ENCODE measurements at regions not wholly inside any gene's neighbourhood (a gene's known extent, or its start where the extent isn't known, plus 50 kb on each side); places are given as distances from the start of the nearest gene placed in this dataset.
"Not testable (repeated sequence)": the region's sequence is repeated elsewhere in the genome, so short reads cannot be mapped to it uniquely, and the experiment has no call there.

DNA sequence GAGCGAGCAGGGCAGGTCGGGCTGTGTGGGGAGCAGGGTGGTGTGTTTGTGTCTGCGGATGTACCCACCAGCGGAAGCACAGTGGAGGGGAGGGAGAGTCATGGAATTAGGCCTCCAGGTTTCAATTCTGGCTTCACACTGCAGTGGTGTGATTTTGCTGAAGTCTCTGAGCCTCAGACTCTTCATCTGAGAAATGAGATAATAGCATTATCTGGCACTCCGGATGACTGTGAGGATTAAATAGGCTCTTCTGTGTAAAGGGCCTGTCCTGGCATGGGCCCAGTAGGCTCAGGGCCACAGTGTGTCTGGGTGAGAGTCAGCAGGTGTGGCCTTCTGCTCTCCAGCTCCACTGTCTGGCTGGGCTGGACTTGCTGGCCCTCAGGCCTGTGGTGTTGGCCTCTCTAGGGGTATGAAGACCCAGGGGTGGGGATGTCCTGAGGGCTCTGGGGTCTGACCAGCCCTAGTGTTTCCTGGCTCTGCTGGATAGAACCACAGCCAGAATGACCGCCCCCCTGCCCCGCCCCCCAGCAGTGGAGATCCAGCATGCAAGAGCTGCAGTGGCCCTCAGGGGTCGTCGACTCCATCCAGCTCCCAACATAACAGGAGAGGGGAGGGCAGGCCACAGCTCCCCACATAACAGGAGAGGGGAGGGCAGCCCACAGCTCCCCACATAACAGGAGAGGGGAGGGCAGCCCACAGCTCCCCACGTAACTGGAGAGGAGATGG is 178.6 kb downstream of the RPS24 start:
- no peak for ATAC-seq

- ATAC-seq: no peak
These were observed 179.1 kb downstream of the RPS24 start for GRCh38 chr10:78212786-78213175.

DNA sequence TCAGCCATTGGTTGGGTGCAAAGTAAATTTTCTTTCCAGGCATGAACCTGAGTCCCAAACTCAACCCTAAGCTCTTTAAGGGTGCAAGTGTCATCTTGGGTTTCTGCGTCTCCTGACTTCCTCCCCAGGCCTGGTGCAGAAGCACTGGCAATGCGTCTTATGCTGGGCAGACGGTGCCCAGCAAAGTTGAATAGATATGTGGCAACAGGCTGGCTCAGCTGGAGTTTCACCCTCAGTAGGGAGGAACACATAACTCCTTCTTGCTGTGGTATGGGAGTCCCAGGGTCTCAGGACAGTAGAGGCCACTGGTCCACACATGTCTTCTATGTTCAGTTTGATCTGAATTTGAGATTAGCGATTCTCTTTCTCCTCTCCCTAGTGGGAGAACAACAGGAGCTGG is 181.3 kb downstream of the RPS24 start:
- no peak for ATAC-seq

- no peak for ATAC-seq
These were observed 182.0 kb downstream of the RPS24 start for GRCh38 chr10:78215645-78216044.

- ATAC-seq: no peak
These were observed 183.7 kb downstream of the RPS24 start for GRCh38 chr10:78217336-78217735.

DNA sequence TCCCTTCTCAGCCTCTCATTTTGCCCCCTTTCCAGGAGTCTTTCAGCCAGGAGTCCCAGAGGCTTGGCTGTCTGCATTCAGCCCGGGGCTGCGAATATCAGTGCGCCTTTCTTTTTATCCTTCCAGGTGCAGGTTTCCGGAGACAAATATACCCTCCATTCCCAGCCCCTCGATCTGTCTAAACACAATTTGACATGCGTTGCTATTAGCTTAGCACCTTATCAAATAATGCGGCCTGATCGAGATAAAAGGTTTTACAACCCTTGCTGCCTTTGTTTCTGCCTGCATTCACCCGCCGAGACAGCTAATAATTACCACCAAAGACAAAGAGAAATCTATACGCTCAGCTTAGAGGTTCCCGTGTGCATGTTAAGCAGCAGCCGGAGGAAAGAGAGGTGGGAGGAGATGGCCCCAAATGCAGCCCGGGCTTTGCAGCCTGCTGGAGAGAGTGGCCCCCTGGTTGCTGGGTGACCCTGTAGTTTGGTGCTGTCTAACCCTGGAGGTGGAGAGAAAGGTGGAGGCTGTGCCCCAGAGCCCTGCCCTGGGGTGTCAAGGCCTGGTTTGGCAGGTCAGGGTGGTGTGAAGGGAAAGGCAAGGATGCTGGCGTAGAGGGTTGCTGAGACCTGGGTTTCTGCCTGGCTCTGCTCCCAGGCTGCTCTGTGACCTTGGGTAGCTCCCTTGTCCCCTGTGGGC is 185.3 kb downstream of the RPS24 start:
- ATAC-seq: no peak

DNA sequence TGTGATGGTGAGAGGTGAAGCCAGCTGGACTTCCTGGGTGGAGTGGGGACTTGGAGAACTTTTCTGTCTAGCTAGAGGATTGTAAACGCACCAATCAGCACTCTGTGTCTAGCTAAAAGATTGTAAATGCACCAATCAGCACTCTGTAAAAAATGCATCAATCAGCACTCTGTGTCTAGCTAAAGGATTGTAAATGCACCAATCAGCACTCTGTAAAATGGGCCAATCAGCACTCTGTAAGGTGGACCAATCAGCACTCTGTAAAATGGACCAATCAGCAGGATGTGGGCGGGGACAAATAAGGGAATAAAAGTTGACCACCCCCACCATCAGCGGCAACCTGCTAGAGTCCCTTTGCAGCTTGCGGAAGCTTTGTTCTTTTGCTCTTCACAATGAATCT is 185.9 kb downstream of the RPS24 start:
- ATAC-seq: not testable (repeated sequence)

DNA sequence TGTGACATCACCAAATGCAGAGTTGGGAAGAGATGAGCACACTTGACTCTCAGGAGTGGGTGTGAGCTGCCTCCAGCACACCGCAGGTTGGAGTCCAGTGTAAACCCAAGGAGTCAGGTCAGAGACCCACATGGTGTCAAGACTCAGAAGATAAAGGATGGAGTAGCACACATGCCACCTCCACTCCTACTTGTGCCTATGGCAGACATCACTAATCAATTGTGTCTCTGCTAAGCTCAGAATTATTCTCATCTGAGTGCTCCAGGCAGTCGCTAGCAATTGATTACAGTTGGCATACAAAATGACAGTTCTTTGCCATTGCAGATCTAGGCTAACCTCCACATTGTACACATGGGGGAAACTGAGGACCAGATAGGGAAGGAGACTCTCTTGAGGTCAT is 187.1 kb downstream of the RPS24 start:
- no peak for ATAC-seq

DNA sequence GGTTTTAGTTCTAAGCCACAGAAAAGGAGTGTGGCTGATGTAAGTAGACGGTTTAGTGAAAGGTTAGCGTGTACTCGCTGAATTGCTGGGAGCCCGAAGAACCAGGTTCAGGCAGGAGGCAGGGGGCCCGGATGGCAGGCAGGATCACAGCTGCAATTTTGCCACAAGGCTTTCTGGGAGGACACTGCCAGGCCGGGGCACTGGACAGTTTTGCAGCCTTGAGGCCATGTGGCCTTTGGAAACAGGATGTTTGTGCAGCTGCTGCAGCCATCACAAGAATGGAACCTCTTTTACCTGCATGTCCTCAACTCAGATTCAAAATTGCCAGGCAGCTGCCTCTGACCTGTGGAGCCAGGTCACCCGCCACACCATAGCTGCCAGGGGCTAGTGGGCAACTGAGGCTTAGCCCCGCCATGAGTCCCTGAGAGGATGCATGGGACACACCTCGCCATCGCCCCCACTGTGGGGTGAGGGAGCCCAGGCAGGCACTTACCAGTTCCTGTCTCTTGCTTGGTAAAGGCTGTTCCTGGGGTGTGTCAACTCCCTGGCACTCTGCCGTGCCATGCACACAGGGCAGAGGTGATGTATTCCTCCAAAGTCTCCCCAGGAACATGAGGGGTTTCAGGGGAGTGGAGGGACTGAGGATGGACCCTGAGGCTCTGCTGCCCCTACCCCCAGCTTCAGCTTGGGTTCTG is 188.6 kb downstream of the RPS24 start:
- no peak for ATAC-seq

DNA sequence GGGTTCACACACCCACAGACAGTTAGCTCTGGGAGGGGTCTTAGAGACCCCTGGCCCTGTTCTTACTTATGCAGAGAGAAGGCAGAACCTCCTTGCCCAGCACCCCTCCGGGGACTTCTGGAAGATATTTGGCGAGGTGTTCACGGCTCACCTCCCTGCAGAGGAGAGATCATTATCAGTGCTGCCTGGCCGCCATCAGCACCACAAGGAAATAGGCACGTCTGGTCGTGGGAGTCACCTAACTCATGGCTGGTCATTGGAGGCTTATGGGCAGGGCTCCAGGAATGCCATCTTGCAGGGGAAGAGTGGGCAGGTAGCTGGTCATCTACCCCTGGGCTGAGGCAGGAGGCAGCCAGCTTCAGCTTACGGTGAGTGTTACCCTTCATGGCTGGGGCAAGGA is 189.4 kb downstream of the RPS24 start:
- ATAC-seq: no peak

GRCh38 chr10:78224602-78225001 is 190.9 kb downstream of the RPS24 start:
- ATAC-seq: no peak

- no peak for ATAC-seq
These were observed 191.9 kb downstream of the RPS24 start for GRCh38 chr10:78225594-78225993.

DNA sequence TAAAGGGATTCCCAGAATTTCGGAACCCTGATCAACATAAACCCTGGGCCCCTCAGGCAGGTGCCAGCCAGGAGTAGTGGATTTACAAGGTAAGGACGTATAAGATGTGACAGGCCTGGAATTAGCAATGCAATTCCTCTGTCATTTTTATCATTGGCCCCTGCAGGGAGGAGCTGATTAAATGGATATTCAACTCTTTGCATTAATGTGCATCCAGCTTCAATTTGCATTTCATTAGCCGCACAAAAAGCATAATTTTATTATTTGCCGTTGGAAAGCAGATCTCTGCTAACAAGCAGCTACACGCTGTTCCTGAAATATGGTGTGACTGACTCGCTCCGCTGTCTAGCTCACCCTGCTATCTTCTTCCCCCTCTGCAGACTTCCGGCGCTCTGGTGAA is 195.8 kb downstream of the RPS24 start:
- ATAC-seq: no peak

GRCh38 chr10:78229950-78230675 is 196.4 kb downstream of the RPS24 start:
- no peak for ATAC-seq

- ATAC-seq: no peak
These were observed 197.7 kb downstream of the RPS24 start for GRCh38 chr10:78231327-78231726.

- ATAC-seq: no peak
These were observed 198.3 kb downstream of the RPS24 start for GRCh38 chr10:78231939-78232338.

- ATAC-seq: no peak
These were observed 202.9 kb downstream of the RPS24 start for GRCh38 chr10:78236416-78237015.

- not testable (repeated sequence) for ATAC-seq
These were observed 204.3 kb downstream of the RPS24 start for GRCh38 chr10:78237951-78238350.

- no peak for ATAC-seq
These were observed 213.6 kb downstream of the RPS24 start for GRCh38 chr10:78247266-78247665.

DNA sequence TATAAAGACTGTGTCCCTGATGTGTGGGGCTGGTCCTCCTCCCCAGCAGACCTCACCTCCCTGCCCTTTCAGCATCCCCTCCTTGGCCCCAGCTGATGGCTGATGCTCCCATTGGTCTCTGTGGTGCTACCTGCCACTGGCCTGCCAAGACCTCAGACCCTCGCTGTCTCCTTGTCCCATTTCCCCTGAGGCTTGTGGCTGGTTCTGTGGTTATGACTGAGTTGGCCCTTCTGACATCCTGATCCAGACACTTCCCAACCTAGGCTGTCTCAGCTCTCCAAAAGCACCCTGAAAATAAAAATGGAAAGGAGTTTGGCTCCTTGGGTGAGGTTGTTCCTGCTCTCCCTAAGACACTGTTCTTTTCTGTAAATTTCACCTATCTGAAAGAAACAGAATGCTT is 214.2 kb downstream of the RPS24 start:
- ATAC-seq: no peak

- no peak for ATAC-seq
These were observed 215.2 kb downstream of the RPS24 start for GRCh38 chr10:78248651-78249464.

GRCh38 chr10:78249690-78250089 is 216.0 kb downstream of the RPS24 start:
- ATAC-seq: no peak
